WTC11 (cell line): ENCODE measurements at regions not wholly inside any gene's neighbourhood (a gene's known extent, or its start where the extent isn't known, plus 50 kb on each side); places are given as distances from the start of the nearest gene placed in this dataset.

Experiments used
- CTCF ChIP-seq: fragments of 200-600 bp; IDR thresholded peaks from 2 replicates; pipeline ENCODE4 v1.8.0; 2022; ENCODE audit warnings: antibody characterized with exemption
- NFYB ChIP-seq: sonication (generic); formaldehyde crosslinking; conservative IDR thresholded peaks from 2 replicates; pipeline ENCODE4 v1.8.0; 2022; ENCODE audit warnings: low read depth, missing genetic modification reagents
- NR3C1 ChIP-seq: sonication (generic); formaldehyde crosslinking; conservative IDR thresholded peaks from 2 replicates; pipeline ENCODE4 v1.8.1; 2023; ENCODE audit warnings: low read depth, mild to moderate bottlenecking, missing genetic modification reagents
- TF ChIP-seq, protein P1 (sequence below): sonication (generic); formaldehyde crosslinking; IDR thresholded peaks from 2 replicates; pipeline ENCODE4 v1.8.0; 2022; ENCODE audit warnings: missing genetic modification reagents

DNA sequence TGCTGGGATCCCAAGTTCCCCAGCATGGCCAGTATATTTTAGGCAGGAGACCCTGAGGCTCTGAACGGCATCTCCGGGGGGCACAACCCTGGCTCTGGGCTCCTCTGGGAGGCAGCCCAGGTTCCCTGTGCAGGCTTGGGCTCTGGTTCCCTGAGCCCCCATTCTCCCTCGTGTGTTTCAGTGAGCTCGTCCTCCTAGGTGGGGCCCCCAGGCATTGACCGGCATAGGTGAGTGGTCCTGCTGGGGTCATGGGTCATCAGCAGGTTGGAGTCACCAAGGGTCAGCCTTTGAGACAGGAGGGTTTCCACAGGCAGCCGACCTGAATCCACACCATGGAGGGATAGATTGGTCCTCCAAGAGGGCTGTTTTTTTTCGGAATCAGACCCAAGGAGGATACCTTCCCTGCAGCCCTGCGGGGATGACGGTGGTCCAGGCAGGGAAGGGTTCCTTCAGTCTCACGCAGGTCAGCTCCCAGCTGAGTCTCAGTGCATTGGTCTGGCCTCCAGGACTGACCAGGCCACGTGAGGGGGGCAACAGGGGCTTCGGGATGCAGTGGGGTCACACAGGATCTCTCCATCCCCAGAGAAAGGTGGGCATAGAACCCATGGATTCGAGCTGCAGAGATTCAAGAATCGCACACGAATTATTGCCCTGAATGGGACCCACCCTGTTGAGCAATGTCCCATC lies 226.0 kb downstream of the SNRPN start:
- TF ChIP-seq CTCF (no peak), NR3C1 (no peak), NFYB (CRISPR knock-in tag) (no peak)
- TF ChIP-seq, protein P1, sequence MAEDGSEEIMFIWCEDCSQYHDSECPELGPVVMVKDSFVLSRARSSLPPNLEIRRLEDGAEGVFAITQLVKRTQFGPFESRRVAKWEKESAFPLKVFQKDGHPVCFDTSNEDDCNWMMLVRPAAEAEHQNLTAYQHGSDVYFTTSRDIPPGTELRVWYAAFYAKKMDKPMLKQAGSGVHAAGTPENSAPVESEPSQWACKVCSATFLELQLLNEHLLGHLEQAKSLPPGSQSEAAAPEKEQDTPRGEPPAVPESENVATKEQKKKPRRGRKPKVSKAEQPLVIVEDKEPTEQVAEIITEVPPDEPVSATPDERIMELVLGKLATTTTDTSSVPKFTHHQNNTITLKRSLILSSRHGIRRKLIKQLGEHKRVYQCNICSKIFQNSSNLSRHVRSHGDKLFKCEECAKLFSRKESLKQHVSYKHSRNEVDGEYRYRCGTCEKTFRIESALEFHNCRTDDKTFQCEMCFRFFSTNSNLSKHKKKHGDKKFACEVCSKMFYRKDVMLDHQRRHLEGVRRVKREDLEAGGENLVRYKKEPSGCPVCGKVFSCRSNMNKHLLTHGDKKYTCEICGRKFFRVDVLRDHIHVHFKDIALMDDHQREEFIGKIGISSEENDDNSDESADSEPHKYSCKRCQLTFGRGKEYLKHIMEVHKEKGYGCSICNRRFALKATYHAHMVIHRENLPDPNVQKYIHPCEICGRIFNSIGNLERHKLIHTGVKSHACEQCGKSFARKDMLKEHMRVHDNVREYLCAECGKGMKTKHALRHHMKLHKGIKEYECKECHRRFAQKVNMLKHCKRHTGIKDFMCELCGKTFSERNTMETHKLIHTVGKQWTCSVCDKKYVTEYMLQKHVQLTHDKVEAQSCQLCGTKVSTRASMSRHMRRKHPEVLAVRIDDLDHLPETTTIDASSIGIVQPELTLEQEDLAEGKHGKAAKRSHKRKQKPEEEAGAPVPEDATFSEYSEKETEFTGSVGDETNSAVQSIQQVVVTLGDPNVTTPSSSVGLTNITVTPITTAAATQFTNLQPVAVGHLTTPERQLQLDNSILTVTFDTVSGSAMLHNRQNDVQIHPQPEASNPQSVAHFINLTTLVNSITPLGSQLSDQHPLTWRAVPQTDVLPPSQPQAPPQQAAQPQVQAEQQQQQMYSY (CRISPR knock-in tag) = no peak
